Type B pancreatic cell (in vitro differentiated cells): ENCODE measurements at regions not wholly inside any gene's neighbourhood (a gene's known extent, or its start where the extent isn't known, plus 50 kb on each side); places are given as distances from the start of the nearest gene placed in this dataset.
A peak's percentile ranks its signal among the peaks of the same experiment; 100 is the strongest.

ENCODE experiments used
- DNase-seq: peaks from one replicate; pipeline ENCODE4 v3.0.0; 2021; ENCODE audit warnings: mixed read lengths; ENCODE audit not compliant: unreplicated experiment; ENCODE audit errors: extremely low spot score
- H3K27ac Mint-ChIP-seq: 2 replicates; pipeline ENCODE4 v1.8.0; 2021; ENCODE audit warnings: mild to moderate bottlenecking, mixed read lengths
- H3K27me3 Mint-ChIP-seq: 2 replicates; pipeline ENCODE4 v1.8.0; 2021; ENCODE audit warnings: mixed read lengths
- H3K36me3 Mint-ChIP-seq: 2 replicates; pipeline ENCODE4 v1.8.0; 2021; ENCODE audit warnings: mixed read lengths
- H3K4me1 Mint-ChIP-seq: one replicate; pipeline ENCODE4 v1.8.0; 2021; ENCODE audit warnings: mixed read lengths; ENCODE audit not compliant: unreplicated experiment
- H3K4me3 Mint-ChIP-seq: 2 replicates; pipeline ENCODE4 v1.8.0; 2021; ENCODE audit warnings: mild to moderate bottlenecking, mixed read lengths
- H3K9me3 Mint-ChIP-seq: 2 replicates; pipeline ENCODE4 v1.8.0; 2021; ENCODE audit warnings: mixed read lengths
- TF ChIP-seq, protein P1 (sequence below): fragments of 200-600 bp; sonication (generic); conservative IDR thresholded peaks from 2 replicates; pipeline ENCODE4 v1.5.0; 2021; ENCODE audit warnings: antibody characterized with exemption, mild to moderate bottlenecking

DNA sequence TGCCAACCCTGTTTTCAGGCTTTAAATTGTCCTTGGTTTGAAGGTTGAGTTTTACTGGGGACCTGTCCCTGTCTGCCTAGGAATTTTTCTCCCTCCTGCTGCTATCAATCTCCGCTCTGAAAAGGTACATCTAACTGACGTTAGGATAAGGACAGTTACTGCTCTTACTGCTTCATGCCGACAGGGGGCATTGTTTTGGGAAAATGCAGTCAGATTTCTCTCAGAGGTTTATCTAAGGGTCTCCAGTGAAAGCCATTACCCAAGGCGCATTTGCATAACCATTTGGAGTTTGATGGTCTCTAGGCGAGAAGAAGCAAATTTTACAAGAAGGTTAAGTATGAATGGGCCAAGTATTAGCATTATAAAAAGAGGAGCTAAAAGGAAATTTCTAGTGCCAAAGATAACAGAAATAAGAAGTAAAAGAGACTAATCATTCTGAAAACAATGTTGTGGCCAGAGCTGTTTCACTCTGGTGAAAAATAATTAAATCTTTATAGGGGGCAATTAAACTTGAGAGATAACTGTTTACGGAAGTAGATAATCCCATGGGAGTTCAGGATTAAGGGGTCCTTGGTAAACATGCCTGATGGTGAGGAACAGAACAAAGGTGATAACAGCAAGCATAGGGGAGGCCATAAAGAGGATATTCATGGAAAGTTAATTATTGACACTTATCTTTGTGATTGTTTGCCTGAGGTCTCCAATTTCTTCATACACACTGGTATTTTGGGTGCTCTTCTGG, 605.0 kb downstream of the MTRR start:
- TF ChIP-seq, protein P1, sequence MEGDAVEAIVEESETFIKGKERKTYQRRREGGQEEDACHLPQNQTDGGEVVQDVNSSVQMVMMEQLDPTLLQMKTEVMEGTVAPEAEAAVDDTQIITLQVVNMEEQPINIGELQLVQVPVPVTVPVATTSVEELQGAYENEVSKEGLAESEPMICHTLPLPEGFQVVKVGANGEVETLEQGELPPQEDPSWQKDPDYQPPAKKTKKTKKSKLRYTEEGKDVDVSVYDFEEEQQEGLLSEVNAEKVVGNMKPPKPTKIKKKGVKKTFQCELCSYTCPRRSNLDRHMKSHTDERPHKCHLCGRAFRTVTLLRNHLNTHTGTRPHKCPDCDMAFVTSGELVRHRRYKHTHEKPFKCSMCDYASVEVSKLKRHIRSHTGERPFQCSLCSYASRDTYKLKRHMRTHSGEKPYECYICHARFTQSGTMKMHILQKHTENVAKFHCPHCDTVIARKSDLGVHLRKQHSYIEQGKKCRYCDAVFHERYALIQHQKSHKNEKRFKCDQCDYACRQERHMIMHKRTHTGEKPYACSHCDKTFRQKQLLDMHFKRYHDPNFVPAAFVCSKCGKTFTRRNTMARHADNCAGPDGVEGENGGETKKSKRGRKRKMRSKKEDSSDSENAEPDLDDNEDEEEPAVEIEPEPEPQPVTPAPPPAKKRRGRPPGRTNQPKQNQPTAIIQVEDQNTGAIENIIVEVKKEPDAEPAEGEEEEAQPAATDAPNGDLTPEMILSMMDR: peak; percentile 54
- Mint-ChIP-seq H3K36me3 (no peaks in the 10 kb centered on the region), H3K27me3 (peaks cover 4% of the 10 kb centered on the region), H3K27ac (no peak overlapping the region), H3K4me1 (no peaks in the 10 kb centered on the region), H3K9me3 (peaks cover 12% of the 10 kb centered on the region), H3K4me3 (no peak overlapping the region)
- no peak for DNase-seq

GRCh38 chr5:8474569-8474930, 605.6 kb downstream of the MTRR start:
- TF ChIP-seq, protein P1: no peak

DNA sequence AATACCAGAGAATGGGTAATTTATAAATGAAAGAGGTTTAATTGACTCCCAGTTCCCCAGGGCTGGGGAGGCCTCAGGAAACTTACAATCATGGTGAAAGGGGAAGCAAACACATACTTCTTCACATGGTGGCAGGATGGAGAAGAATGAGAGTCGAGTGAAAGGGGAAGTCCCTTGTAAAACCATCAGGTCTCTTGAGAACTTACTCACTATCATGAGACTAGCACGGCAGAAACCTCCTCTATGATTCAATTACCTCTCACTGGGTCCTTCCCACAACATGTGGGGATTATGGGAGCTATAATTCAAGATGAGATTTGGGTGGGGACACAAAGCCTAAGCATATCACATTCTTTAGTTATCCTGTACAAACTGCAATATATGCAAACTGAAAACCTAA, 609.4 kb downstream of the MTRR start:
- H3K9me3 Mint-ChIP-seq: no peaks in the 10 kb centered on the region
- no peak overlapping the region for H3K27ac Mint-ChIP-seq
- TF ChIP-seq, protein P1: no peak
- H3K4me1 Mint-ChIP-seq: no peaks in the 10 kb centered on the region
- H3K4me3 Mint-ChIP-seq: no peak overlapping the region
- peaks cover 4% of the 10 kb centered on the region for H3K27me3 Mint-ChIP-seq
- no peaks in the 10 kb centered on the region for H3K36me3 Mint-ChIP-seq
- no peak for DNase-seq

More at GRCh38 chr5:8474569-8474930, 605.6 kb downstream of the MTRR start:
- Mint-ChIP-seq H3K27ac (no peak overlapping the region), H3K36me3 (no peaks in the 10 kb centered on the region), H3K4me1 (no peaks in the 10 kb centered on the region), H3K27me3 (peaks cover 4% of the 10 kb centered on the region), H3K4me3 (no peak overlapping the region), H3K9me3 (peaks cover 12% of the 10 kb centered on the region)
- no peak for DNase-seq

- Mint-ChIP-seq H3K4me1 (no peaks in the 10 kb centered on the region), H3K4me3 (no peak overlapping the region), H3K27me3 (peaks cover under 1% of the 10 kb centered on the region), H3K36me3 (no peaks in the 10 kb centered on the region), H3K9me3 (peaks cover 5% of the 10 kb centered on the region), H3K27ac (no peak overlapping the region)
- TF ChIP-seq, protein P1: no peak
- DNase-seq: no peak
Measured at GRCh38 chr5:8481007-8481406, 612.1 kb downstream of the MTRR start.

- no peak for DNase-seq
- Mint-ChIP-seq H3K4me3 (no peak overlapping the region), H3K27me3 (no peaks in the 10 kb centered on the region), H3K9me3 (peaks cover 10% of the 10 kb centered on the region), H3K4me1 (peaks cover 5% of the 10 kb centered on the region), H3K27ac (no peak overlapping the region), H3K36me3 (peaks cover 3% of the 10 kb centered on the region)
- TF ChIP-seq, protein P1: no peak
Measured at GRCh38 chr5:8491254-8491653, 622.3 kb downstream of the MTRR start.
